OCI-LY1 (cell line): ENCODE measurements at regions not wholly inside any gene's neighbourhood (a gene's known extent, or its start where the extent isn't known, plus 50 kb on each side); places are given as distances from the start of the nearest gene placed in this dataset.

Experiments
- H2AFZ ChIP-seq: fragments of 200-600 bp; sonication (generic), shearing (Covaris generic); 2 replicates; pipeline ENCODE4 v1.6.0; 2014; ENCODE audit warnings: antibody characterized with exemption, mild to moderate bottlenecking, low read length
- H3F3A ChIP-seq: fragments of 200-600 bp; sonication (generic), shearing (Covaris generic); 2 replicates; pipeline ENCODE4 v1.6.0; 2014; ENCODE audit warnings: mild to moderate bottlenecking, antibody characterized with exemption, low read length, moderate library complexity; ENCODE audit not compliant: insufficient read depth
- H3K27ac ChIP-seq: fragments of 200-600 bp; sonication (generic); 2 replicates; pipeline ENCODE4 v1.5.1; 2014; ENCODE audit warnings: low read length, mixed run types, mild to moderate bottlenecking, low read depth; ENCODE audit not compliant: poor library complexity, severe bottlenecking
- H3K27me3 ChIP-seq: fragments of 200-600 bp; sonication (generic); 2 replicates; pipeline ENCODE4 v1.6.0; 2014; ENCODE audit warnings: antibody characterized with exemption, mild to moderate bottlenecking, low read length, moderate library complexity; ENCODE audit not compliant: insufficient read depth
- H3K36me3 ChIP-seq: fragments of 200-600 bp; sonication (generic); 2 replicates; pipeline ENCODE4 v1.6.1; 2014; ENCODE audit warnings: mild to moderate bottlenecking, antibody characterized with exemption, low read length, moderate library complexity, mixed read lengths; ENCODE audit not compliant: insufficient read depth
- H3K4me1 ChIP-seq: fragments of 200-600 bp; sonication (generic); 2 replicates; pipeline ENCODE4 v1.5.1; 2014; ENCODE audit warnings: mild to moderate bottlenecking, low read length, moderate library complexity; ENCODE audit not compliant: insufficient read depth, severe bottlenecking
- H3K4me2 ChIP-seq: fragments of 200-600 bp; sonication (generic), shearing (Covaris generic); 2 replicates; pipeline ENCODE4 v1.6.1; 2014; ENCODE audit warnings: low read length
- H3K4me3 ChIP-seq: fragments of 200-600 bp; sonication (generic); 2 replicates; pipeline ENCODE4 v1.5.1; 2014; ENCODE audit warnings: low read length, low read depth, mild to moderate bottlenecking, mixed read lengths; ENCODE audit not compliant: poor library complexity, severe bottlenecking
- H3K79me2 ChIP-seq: fragments of 200-600 bp; shearing (Covaris generic); 2 replicates; pipeline ENCODE4 v1.6.1; 2016; ENCODE audit warnings: mixed run types, low read length, mixed read lengths; ENCODE audit not compliant: insufficient read depth
- H3K9ac ChIP-seq: fragments of 200-600 bp; sonication (generic), shearing (Covaris generic); 2 replicates; pipeline ENCODE4 v1.6.1; 2014; ENCODE audit warnings: mild to moderate bottlenecking, low read length, mixed read lengths
- H3K9me2 ChIP-seq: fragments of 200-600 bp; sonication (generic), shearing (Covaris generic); 2 replicates; pipeline ENCODE4 v1.6.1; 2014; ENCODE audit warnings: low read depth, mild to moderate bottlenecking, low read length, mixed read lengths
- H3K9me3 ChIP-seq: fragments of 200-600 bp; shearing (Covaris generic); 2 replicates; pipeline ENCODE4 v1.6.1; 2014; ENCODE audit warnings: low read length, mixed read lengths
- H4K20me1 ChIP-seq: fragments of 200-600 bp; sonication (generic), shearing (Covaris generic); 2 replicates; pipeline ENCODE4 v1.6.0; 2016; ENCODE audit warnings: mild to moderate bottlenecking, low read length; ENCODE audit not compliant: insufficient read depth
- CTCF ChIP-seq: fragments of 200-600 bp; sonication (generic), shearing (Covaris generic); IDR thresholded peaks from 2 replicates; pipeline ENCODE4 v1.5.1; 2017; ENCODE audit warnings: mild to moderate bottlenecking, antibody characterized with exemption, low read length, moderate library complexity, mixed read lengths
- EZH2 ChIP-seq: fragments of 200-600 bp; sonication (generic), shearing (Covaris generic); IDR thresholded peaks from 2 replicates; pipeline ENCODE4 v1.8.0; 2017; ENCODE audit warnings: borderline replicate concordance, mixed run types, mild to moderate bottlenecking, antibody characterized with exemption, low read length, moderate library complexity, mixed read lengths

- H3K4me3 ChIP-seq, result no peak overlapping the region
- H3K9me3 ChIP-seq, result peaks cover 6% of the 10 kb centered on the region
- no peak for TF ChIP-seq EZH2
- TF ChIP-seq CTCF, result no peak
- H3K4me1 ChIP-seq, result no peaks in the 10 kb centered on the region
- H3K9ac ChIP-seq, result no peak overlapping the region
- no peaks in the 10 kb centered on the region for H3K9me2 ChIP-seq
- H3F3A ChIP-seq, result no peaks in the 10 kb centered on the region
- no peak overlapping the region for H3K4me2 ChIP-seq
- no peaks in the 10 kb centered on the region for H3K36me3 ChIP-seq
- H3K27ac ChIP-seq, result no peak overlapping the region
- H3K79me2 ChIP-seq, result no peaks in the 10 kb centered on the region
- H3K27me3 ChIP-seq, result no peaks in the 10 kb centered on the region; the same call in 1 of the 2 replicates
- H4K20me1 ChIP-seq, result no peaks in the 10 kb centered on the region
- no peak overlapping the region for H2AFZ ChIP-seq
These were observed 1447.5 kb downstream of the BRD1 start for GRCh38 chr22:48380016-48380665.

GRCh38 chr22:48379371-48379770, 1448.3 kb downstream of the BRD1 start:
- Histone ChIP-seq H4K20me1 (no peaks in the 10 kb centered on the region), H3K27me3 (no peaks in the 10 kb centered on the region; the same call in 1 of the 2 replicates), H3K4me3 (no peak overlapping the region), H3K4me2 (no peak overlapping the region), H3K9me3 (no peaks in the 10 kb centered on the region), H3K4me1 (no peaks in the 10 kb centered on the region), H3K9ac (no peak overlapping the region), H3F3A (no peaks in the 10 kb centered on the region), H3K36me3 (no peaks in the 10 kb centered on the region), H3K79me2 (no peaks in the 10 kb centered on the region), H3K27ac (no peak overlapping the region), H2AFZ (no peak overlapping the region), H3K9me2 (no peaks in the 10 kb centered on the region)
- TF ChIP-seq EZH2 (no peak), CTCF (no peak)

- Histone ChIP-seq H3K36me3 (no peaks in the 10 kb centered on the region), H3K27ac (no peak overlapping the region), H3K4me1 (no peaks in the 10 kb centered on the region), H4K20me1 (no peaks in the 10 kb centered on the region), H3K9me2 (no peaks in the 10 kb centered on the region), H3K27me3 (no peaks in the 10 kb centered on the region; the same call in 1 of the 2 replicates), H3K9ac (no peak overlapping the region), H3K4me2 (no peak overlapping the region), H3K79me2 (no peaks in the 10 kb centered on the region), H3F3A (no peaks in the 10 kb centered on the region), H2AFZ (no peak overlapping the region), H3K4me3 (no peak overlapping the region), H3K9me3 (no peaks in the 10 kb centered on the region)
- TF ChIP-seq CTCF (no peak), EZH2 (no peak)
These were observed 1449.0 kb downstream of the BRD1 start for GRCh38 chr22:48378673-48379072.
